GM23248 (cell line): ENCODE measurements at regions not wholly inside any gene's neighbourhood (a gene's known extent, or its start where the extent isn't known, plus 50 kb on each side); places are given as distances from the start of the nearest gene placed in this dataset.

Source experiments
- DNase-seq: peaks from one replicate; pipeline ENCODE4 v3.0.0-alpha.2; 2015
- H2AFZ ChIP-seq: fragments of 200-600 bp; sonication (generic); 2 replicates; pipeline ENCODE4 v1.6.1; 2016; ENCODE audit warnings: antibody characterized with exemption
- H3F3A ChIP-seq: fragments of 200-600 bp; sonication (generic); 2 replicates; pipeline ENCODE4 v1.6.1; 2016; ENCODE audit warnings: mild to moderate bottlenecking, antibody characterized with exemption, mixed run types; ENCODE audit not compliant: insufficient read depth
- H3K27ac ChIP-seq: fragments of 200-600 bp; sonication (generic); 2 replicates; pipeline ENCODE4 v1.5.1; 2016; ENCODE audit warnings: mild to moderate bottlenecking
- H3K27me3 ChIP-seq: fragments of 200-600 bp; sonication (generic); replicated peaks from 2 replicates; pipeline ENCODE4 v1.6.1; 2016; ENCODE audit warnings: mild to moderate bottlenecking; ENCODE audit not compliant: insufficient read depth
- H3K36me3 ChIP-seq: fragments of 200-600 bp; sonication (generic); 2 replicates; pipeline ENCODE4 v1.6.1; 2016; ENCODE audit warnings: low read depth, mild to moderate bottlenecking
- H3K4me1 ChIP-seq: fragments of 200-600 bp; sonication (generic); 2 replicates; pipeline ENCODE4 v1.6.1; 2016; ENCODE audit warnings: mild to moderate bottlenecking; ENCODE audit not compliant: insufficient read depth
- H3K4me2 ChIP-seq: fragments of 200-600 bp; sonication (generic); one replicate; pipeline ENCODE4 v1.6.1; 2016; ENCODE audit warnings: mild to moderate bottlenecking; ENCODE audit not compliant: unreplicated experiment
- H3K4me3 ChIP-seq: fragments of 200-600 bp; sonication (generic); 2 replicates; pipeline ENCODE4 v1.5.1; 2016; ENCODE audit warnings: mild to moderate bottlenecking
- H3K79me2 ChIP-seq: fragments of 200-600 bp; sonication (generic); 2 replicates; pipeline ENCODE4 v1.6.1; 2016; ENCODE audit warnings: mild to moderate bottlenecking; ENCODE audit not compliant: insufficient read depth
- H3K9ac ChIP-seq: fragments of 200-600 bp; sonication (generic); 2 replicates; pipeline ENCODE4 v1.6.1; 2016; ENCODE audit warnings: mild to moderate bottlenecking
- H3K9me2 ChIP-seq: fragments of 200-600 bp; sonication (generic); 2 replicates; pipeline ENCODE4 v1.6.1; 2016; ENCODE audit warnings: mixed run types, mild to moderate bottlenecking, moderate library complexity; ENCODE audit not compliant: insufficient read depth
- H3K9me3 ChIP-seq: fragments of 200-600 bp; sonication (generic); one replicate; pipeline ENCODE4 v1.6.1; 2017; ENCODE audit warnings: low read depth
- H4K20me1 ChIP-seq: fragments of 200-600 bp; sonication (generic); 2 replicates; pipeline ENCODE4 v1.6.0; 2016; ENCODE audit not compliant: insufficient read depth
- EZH2 ChIP-seq: fragments of 200-600 bp; sonication (generic); IDR thresholded peaks from 2 replicates; pipeline ENCODE4 v1.6.1; 2018; ENCODE audit warnings: antibody characterized with exemption, mild to moderate bottlenecking; ENCODE audit not compliant: insufficient read depth, poor library complexity, severe bottlenecking
- EZH2phosphoT487 ChIP-seq: fragments of 200-600 bp; sonication (generic); IDR thresholded peaks from 2 replicates; pipeline ENCODE4 v1.6.1; 2018; ENCODE audit warnings: antibody characterized with exemption, moderate library complexity, mild to moderate bottlenecking, low read depth; ENCODE audit not compliant: insufficient read depth
- WGBS, 2 experiments: methylation state at CpG; one replicate each; pipeline ENCODE4 v1.1.6; 2015 to 2017; ENCODE audit warnings: low lambda C conversion rate in 2 of 2, low coverage in 1 of 2; ENCODE audit errors: missing lambda C conversion rate in 2 of 2; 5-methylcytosine and 5-hydroxymethylcytosine counted together
- in situ Hi-C: fragments of 300-500 bp; cut with MboI; formaldehyde crosslinking; loops from 2 replicates; pipeline ENCODE4 v1.15.0; 2020

- WGBS, 2 experiments: 20 to 26% methylated on average over 10 of the region's 10 CpGs
- no peaks in the 10 kb centered on the region for H4K20me1 ChIP-seq
- no peak overlapping the region for H2AFZ ChIP-seq
- no peak overlapping the region for H3K4me3 ChIP-seq
- no peak overlapping the region for H3K27ac ChIP-seq
- H3K4me2 ChIP-seq: no peak overlapping the region
- no peaks in the 10 kb centered on the region for H3F3A ChIP-seq
- H3K9ac ChIP-seq: no peak overlapping the region
- H3K79me2 ChIP-seq: no peaks in the 10 kb centered on the region
- H3K4me1 ChIP-seq: no peaks in the 10 kb centered on the region
- no peak for DNase-seq
- H3K9me3 ChIP-seq: no peaks in the 10 kb centered on the region
- no peaks in the 10 kb centered on the region for H3K36me3 ChIP-seq
- TF ChIP-seq EZH2 (no peak), EZH2phosphoT487 (no peak)
- in situ Hi-C loops: no loop called here
- no peaks in the 10 kb centered on the region for H3K9me2 ChIP-seq
- no peaks in the 10 kb centered on the region for H3K27me3 ChIP-seq
Measured at GRCh38 chr12:32983332-32983731, 86.8 kb upstream of the PKP2 start.

GRCh38 chr12:32981139-32981538 lies 84.6 kb upstream of the PKP2 start:
- no peak overlapping the region for H3K4me2 ChIP-seq
- H3K9me2 ChIP-seq: no peaks in the 10 kb centered on the region
- H3K79me2 ChIP-seq: no peaks in the 10 kb centered on the region
- H3K4me3 ChIP-seq: no peak overlapping the region
- no peak overlapping the region for H3K9ac ChIP-seq
- H3K4me1 ChIP-seq: no peaks in the 10 kb centered on the region
- DNase-seq: no peak
- in situ Hi-C loops: no loop called here
- no peak overlapping the region for H3K27ac ChIP-seq
- no peaks in the 10 kb centered on the region for H4K20me1 ChIP-seq
- no peak overlapping the region for H2AFZ ChIP-seq
- no peaks in the 10 kb centered on the region for H3K9me3 ChIP-seq
- H3K27me3 ChIP-seq: no peaks in the 10 kb centered on the region
- H3K36me3 ChIP-seq: no peaks in the 10 kb centered on the region
- no peaks in the 10 kb centered on the region for H3F3A ChIP-seq
- WGBS, 2 experiments: 9 to 11% methylated on average over 4 of the region's 4 CpGs
- TF ChIP-seq EZH2phosphoT487 (no peak), EZH2 (no peak)

GRCh38 chr12:32975122-32975521 lies 78.5 kb upstream of the PKP2 start:
- TF ChIP-seq EZH2 (no peak), EZH2phosphoT487 (no peak)
- in situ Hi-C loops: no loop called here

GRCh38 chr12:32970465-32971110 lies 74.0 kb upstream of the PKP2 start:
- H3K4me2 ChIP-seq: no peak overlapping the region
- no peak overlapping the region for H3K4me3 ChIP-seq
- no peak overlapping the region for H2AFZ ChIP-seq
- no peaks in the 10 kb centered on the region for H3F3A ChIP-seq
- H4K20me1 ChIP-seq: no peaks in the 10 kb centered on the region
- in situ Hi-C loops: no loop called here
- 16 to 21% methylated on average over 6 of the region's 6 CpGs for WGBS, 2 experiments
- TF ChIP-seq EZH2 (no peak), EZH2phosphoT487 (no peak)
- H3K79me2 ChIP-seq: no peaks in the 10 kb centered on the region
- H3K9ac ChIP-seq: no peak overlapping the region
- no peak overlapping the region for H3K27ac ChIP-seq
- no peaks in the 10 kb centered on the region for H3K9me2 ChIP-seq
- H3K36me3 ChIP-seq: no peaks in the 10 kb centered on the region
- H3K9me3 ChIP-seq: no peaks in the 10 kb centered on the region
- no peak for DNase-seq
- H3K4me1 ChIP-seq: no peaks in the 10 kb centered on the region
- no peaks in the 10 kb centered on the region for H3K27me3 ChIP-seq

More at GRCh38 chr12:32975122-32975521, 78.5 kb upstream of the PKP2 start:
- H3K4me1 ChIP-seq: no peaks in the 10 kb centered on the region
- WGBS, 2 experiments: 28 to 37% methylated on average over 3 of the region's 3 CpGs
- no peaks in the 10 kb centered on the region for H3K36me3 ChIP-seq
- H3K9me3 ChIP-seq: no peaks in the 10 kb centered on the region
- H3F3A ChIP-seq: no peaks in the 10 kb centered on the region
- no peak overlapping the region for H3K27ac ChIP-seq
- H3K4me2 ChIP-seq: no peak overlapping the region
- no peaks in the 10 kb centered on the region for H3K9me2 ChIP-seq
- H3K9ac ChIP-seq: no peak overlapping the region
- H2AFZ ChIP-seq: no peak overlapping the region
- DNase-seq: no peak
- no peaks in the 10 kb centered on the region for H3K79me2 ChIP-seq
- H3K27me3 ChIP-seq: no peaks in the 10 kb centered on the region
- no peaks in the 10 kb centered on the region for H4K20me1 ChIP-seq
- H3K4me3 ChIP-seq: no peak overlapping the region
